T-helper 2 cell treated with Interferon-gamma antibody and Interleukin-4, amounts not matched to agents 5 μg/mL and 100 μg/mL, for 36 hours (primary cell): ENCODE measurements at regions not wholly inside any gene's neighbourhood (a gene's known extent, or its start where the extent isn't known, plus 50 kb on each side); places are given as distances from the start of the nearest gene placed in this dataset.

ENCODE experiments used
- DNase-seq: peaks from one replicate; pipeline ENCODE4 v3.0.0; 2021; ENCODE audit warnings: low spot score
- H3K27ac Mint-ChIP-seq: one replicate; pipeline ENCODE4 v1.8.0; 2021; ENCODE audit warnings: mild to moderate bottlenecking, mixed read lengths
- H3K27me3 Mint-ChIP-seq: one replicate; pipeline ENCODE4 v1.8.0; 2021; ENCODE audit warnings: low read depth, mixed read lengths
- H3K36me3 Mint-ChIP-seq: one replicate; pipeline ENCODE4 v1.8.0; 2021; ENCODE audit warnings: low read depth, mixed read lengths
- H3K4me1 Mint-ChIP-seq: one replicate; pipeline ENCODE4 v1.8.0; 2021; ENCODE audit warnings: low read depth, mixed read lengths
- H3K4me3 Mint-ChIP-seq: one replicate; pipeline ENCODE4 v1.8.0; 2022; ENCODE audit warnings: mild to moderate bottlenecking, moderate library complexity, mixed read lengths
- H3K9me3 Mint-ChIP-seq: one replicate; pipeline ENCODE4 v1.8.0; 2021; ENCODE audit warnings: mixed read lengths

DNA sequence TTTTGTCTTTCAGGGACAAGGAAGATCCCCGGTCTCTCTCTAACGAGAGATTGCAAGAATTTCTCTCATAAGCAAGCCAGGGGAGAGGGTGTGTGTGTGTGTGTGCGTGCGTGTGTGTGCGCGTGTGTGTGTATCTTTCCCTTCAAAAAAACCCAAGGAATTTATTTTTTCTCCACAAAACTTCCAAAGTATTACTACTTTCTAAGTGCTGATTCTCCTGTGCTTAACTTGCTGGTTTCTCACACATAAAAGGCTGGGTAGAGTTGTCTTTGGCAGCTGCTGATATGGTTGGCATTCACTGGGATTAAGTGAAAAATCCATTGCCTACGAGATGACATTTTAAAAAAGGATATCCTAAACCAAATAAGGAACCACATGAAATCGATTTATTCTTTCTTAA lies 435.7 kb downstream of the RAPGEF2 start:
- Mint-ChIP-seq H3K9me3 (peaks cover 14% of the 10 kb centered on the region), H3K27me3 (no peaks in the 10 kb centered on the region), H3K36me3 (no peaks in the 10 kb centered on the region), H3K4me3 (no peak overlapping the region), H3K27ac (no peak overlapping the region), H3K4me1 (no peaks in the 10 kb centered on the region)
- DNase-seq, result no peak

GRCh38 chr4:159540038-159540437 lies 437.2 kb downstream of the RAPGEF2 start:
- Mint-ChIP-seq H3K4me3 (no peak overlapping the region), H3K4me1 (no peaks in the 10 kb centered on the region), H3K27me3 (no peaks in the 10 kb centered on the region), H3K9me3 (peaks cover 14% of the 10 kb centered on the region), H3K36me3 (no peaks in the 10 kb centered on the region), H3K27ac (no peak overlapping the region)
- no peak for DNase-seq

DNA sequence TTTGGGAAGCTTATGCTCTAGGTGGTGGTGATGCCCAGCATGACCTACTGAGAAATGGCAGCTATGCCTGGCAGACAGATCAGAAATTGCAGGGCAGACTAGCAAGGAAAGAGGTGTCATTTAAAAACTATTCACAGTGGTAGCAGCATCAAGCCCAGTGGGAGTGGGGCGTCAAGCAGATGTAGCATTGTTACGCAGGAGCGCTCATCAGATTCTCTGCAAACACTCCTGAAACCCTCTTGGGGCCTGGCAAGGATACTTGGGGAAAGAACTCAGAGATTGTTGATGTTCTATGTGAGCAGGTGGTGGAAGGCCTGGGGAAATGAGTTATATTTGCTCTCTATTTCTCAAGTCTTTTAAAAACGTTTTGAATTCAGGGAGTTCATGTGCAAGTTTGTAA lies 437.6 kb downstream of the RAPGEF2 start:
- Mint-ChIP-seq H3K36me3 (no peaks in the 10 kb centered on the region), H3K27ac (no peak overlapping the region), H3K9me3 (peaks cover 14% of the 10 kb centered on the region), H3K4me3 (no peak overlapping the region), H3K4me1 (no peaks in the 10 kb centered on the region), H3K27me3 (no peaks in the 10 kb centered on the region)
- no peak for DNase-seq

GRCh38 chr4:159541143-159541542 lies 438.3 kb downstream of the RAPGEF2 start:
- DNase-seq, result no peak
- Mint-ChIP-seq H3K4me1 (no peaks in the 10 kb centered on the region), H3K9me3 (peaks cover 11% of the 10 kb centered on the region), H3K4me3 (no peak overlapping the region), H3K27me3 (no peaks in the 10 kb centered on the region), H3K27ac (no peak overlapping the region), H3K36me3 (no peaks in the 10 kb centered on the region)

GRCh38 chr4:159542296-159542695 lies 439.4 kb downstream of the RAPGEF2 start:
- no peaks in the 10 kb centered on the region for H3K27me3 Mint-ChIP-seq
- no peaks in the 10 kb centered on the region for H3K36me3 Mint-ChIP-seq
- no peaks in the 10 kb centered on the region for H3K9me3 Mint-ChIP-seq
- H3K4me3 Mint-ChIP-seq, result no peak overlapping the region
- H3K27ac Mint-ChIP-seq, result no peak overlapping the region
- no peaks in the 10 kb centered on the region for H3K4me1 Mint-ChIP-seq
- no peak for DNase-seq

DNA sequence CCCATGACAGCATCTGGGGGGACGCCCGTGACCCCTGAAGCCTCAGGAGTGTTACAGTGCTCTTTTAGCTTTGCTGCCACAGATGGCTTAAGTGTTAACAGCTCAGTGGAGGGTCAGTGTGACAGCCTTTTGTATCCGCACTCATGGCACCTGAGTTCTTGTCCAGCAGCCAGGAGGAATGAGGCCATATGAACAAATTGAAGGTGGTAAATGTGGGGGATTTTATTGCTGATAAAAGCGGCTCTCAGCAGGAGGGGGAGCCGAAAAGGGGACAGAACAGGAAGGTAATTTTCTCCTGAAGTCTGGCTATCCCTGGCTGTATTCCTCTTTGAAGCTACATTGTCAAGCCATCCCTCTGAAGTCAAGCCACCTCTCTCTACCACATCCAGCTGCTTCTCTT lies 441.0 kb downstream of the RAPGEF2 start:
- H3K9me3 Mint-ChIP-seq, result no peaks in the 10 kb centered on the region
- no peaks in the 10 kb centered on the region for H3K36me3 Mint-ChIP-seq
- H3K27me3 Mint-ChIP-seq, result no peaks in the 10 kb centered on the region
- H3K4me1 Mint-ChIP-seq, result no peaks in the 10 kb centered on the region
- DNase-seq, result no peak
- no peak overlapping the region for H3K4me3 Mint-ChIP-seq
- H3K27ac Mint-ChIP-seq, result no peak overlapping the region

- H3K36me3 Mint-ChIP-seq, result no peaks in the 10 kb centered on the region
- H3K27ac Mint-ChIP-seq, result no peak overlapping the region
- no peak for DNase-seq
- H3K9me3 Mint-ChIP-seq, result no peaks in the 10 kb centered on the region
- H3K4me1 Mint-ChIP-seq, result no peaks in the 10 kb centered on the region
- H3K4me3 Mint-ChIP-seq, result no peak overlapping the region
- no peaks in the 10 kb centered on the region for H3K27me3 Mint-ChIP-seq
Observed at GRCh38 chr4:159545556-159545955, 442.7 kb downstream of the RAPGEF2 start.

DNA sequence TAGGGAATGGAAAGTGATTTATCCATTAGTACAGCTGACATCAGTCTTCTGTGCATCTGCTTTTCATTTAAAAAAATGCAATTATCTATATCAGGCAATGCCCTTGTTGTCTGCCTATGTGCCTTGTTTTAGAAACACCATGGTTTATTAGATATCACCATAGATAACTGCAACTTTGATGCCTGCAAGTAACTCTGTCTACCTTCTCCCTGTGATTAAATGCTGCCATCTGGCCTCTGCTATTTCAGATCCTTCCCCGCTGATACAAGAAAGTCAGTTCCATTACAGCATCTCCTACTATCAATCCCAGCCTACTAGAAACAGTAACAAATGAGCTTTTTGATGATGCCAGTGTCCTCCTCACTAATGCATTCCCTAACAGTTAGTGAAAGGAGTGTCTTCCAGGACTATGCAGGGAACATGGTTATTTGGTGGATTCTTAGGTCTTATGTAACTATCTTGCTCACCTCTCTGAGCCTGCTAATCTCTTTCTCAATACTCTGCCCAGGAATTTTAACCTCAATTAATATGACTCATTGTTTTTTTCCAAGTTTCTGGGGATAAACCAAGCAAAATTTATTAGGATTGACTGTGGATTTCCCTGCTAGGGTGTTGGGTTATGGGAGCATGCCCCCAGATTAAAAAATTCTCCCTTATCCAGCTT lies 444.9 kb downstream of the RAPGEF2 start:
- Mint-ChIP-seq H3K4me3 (no peak overlapping the region), H3K27me3 (no peaks in the 10 kb centered on the region)

DNA sequence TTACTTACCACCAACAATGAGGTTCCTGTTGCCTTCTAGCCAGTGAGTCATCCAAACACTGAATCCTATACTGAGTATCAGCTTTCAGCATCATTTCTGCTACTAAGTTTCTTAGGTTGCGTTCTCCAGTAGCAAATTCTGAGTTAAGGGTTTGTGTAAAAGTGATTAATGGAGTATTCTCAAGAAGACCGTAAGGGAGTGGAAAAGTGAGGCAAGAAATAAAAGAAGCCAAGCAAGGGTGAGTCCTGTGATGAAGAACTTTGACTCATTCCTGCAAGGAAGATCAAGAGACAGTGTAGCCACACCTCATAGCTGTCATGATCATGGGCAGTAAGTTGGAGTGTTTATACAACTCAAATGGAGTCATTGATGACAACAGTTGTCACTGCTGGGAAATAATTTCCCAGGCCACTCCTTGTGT lies 446.2 kb downstream of the RAPGEF2 start:
- Mint-ChIP-seq H3K4me3 (no peak overlapping the region), H3K9me3 (no peaks in the 10 kb centered on the region), H3K27ac (no peak overlapping the region), H3K36me3 (no peaks in the 10 kb centered on the region), H3K27me3 (no peaks in the 10 kb centered on the region), H3K4me1 (no peaks in the 10 kb centered on the region)
- no peak for DNase-seq

More for the DNA sequence above, 444.9 kb downstream of the RAPGEF2 start:
- DNase-seq, result no peak
- H3K36me3 Mint-ChIP-seq, result no peaks in the 10 kb centered on the region
- no peaks in the 10 kb centered on the region for H3K9me3 Mint-ChIP-seq
- H3K27ac Mint-ChIP-seq, result no peak overlapping the region
- no peaks in the 10 kb centered on the region for H3K4me1 Mint-ChIP-seq

DNA sequence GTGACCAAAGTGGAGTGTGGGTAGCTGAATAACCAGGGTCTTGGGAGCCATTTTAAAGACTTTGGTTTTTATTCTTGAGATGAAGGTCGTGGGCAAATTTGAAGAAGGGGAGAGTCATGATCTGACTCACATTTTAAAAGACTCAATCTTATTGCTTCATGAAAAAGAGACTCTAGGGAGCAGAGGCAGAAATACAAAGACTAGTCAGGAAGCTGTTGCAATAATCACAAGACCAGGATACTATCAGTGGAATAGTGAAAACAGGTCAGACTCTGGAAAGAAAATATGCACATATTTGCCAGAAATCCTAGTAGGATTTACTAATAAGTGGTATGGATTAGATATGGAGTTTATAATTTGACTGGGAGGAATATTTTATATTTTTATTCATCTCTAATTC lies 448.4 kb downstream of the RAPGEF2 start:
- Mint-ChIP-seq H3K36me3 (no peaks in the 10 kb centered on the region), H3K9me3 (no peaks in the 10 kb centered on the region), H3K27me3 (no peaks in the 10 kb centered on the region), H3K4me3 (no peak overlapping the region), H3K4me1 (no peaks in the 10 kb centered on the region), H3K27ac (no peak overlapping the region)
- DNase-seq, result no peak

DNA sequence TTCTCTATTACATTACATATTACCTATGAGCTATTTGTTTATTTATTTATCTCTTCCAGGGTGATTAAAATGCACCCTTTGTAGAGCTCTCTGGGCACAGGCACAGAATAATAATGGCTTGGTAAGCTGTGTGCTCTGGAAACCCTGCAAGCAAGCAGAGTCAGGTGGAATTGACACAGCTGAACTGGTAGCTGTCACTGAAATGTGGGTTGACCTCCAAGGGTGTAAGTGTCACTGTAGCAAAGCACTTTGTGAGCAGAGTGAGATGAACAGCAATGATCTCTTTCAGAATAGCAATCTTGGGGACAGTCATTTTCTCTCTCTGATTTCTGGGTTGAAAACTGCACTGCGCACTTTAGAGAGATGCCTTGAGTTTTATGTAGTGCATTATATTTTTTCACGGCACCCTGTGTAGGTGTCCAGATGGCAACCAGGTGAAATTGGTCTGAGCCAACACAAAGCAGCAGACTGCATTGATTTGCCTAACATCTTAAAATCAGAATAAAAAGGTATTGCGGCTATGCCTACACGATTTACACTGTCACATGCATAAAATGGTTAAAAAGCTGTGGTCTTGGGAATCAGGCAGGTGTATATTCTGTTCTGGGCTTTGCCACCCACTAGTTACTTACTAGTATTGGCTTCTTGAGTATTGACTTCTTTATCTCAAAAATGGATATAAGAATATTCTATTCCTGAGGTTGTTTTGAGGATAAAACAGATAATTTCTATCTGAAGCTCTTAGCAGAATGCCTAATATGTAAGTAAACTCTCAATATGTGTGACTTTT lies 450.3 kb downstream of the RAPGEF2 start:
- no peaks in the 10 kb centered on the region for H3K27me3 Mint-ChIP-seq
- H3K4me3 Mint-ChIP-seq, result no peak overlapping the region
- H3K36me3 Mint-ChIP-seq, result no peaks in the 10 kb centered on the region
- no peak for DNase-seq
- H3K27ac Mint-ChIP-seq, result no peak overlapping the region
- H3K9me3 Mint-ChIP-seq, result no peaks in the 10 kb centered on the region
- no peaks in the 10 kb centered on the region for H3K4me1 Mint-ChIP-seq

GRCh38 chr4:159555873-159556272 lies 453.0 kb downstream of the RAPGEF2 start:
- Mint-ChIP-seq H3K36me3 (no peaks in the 10 kb centered on the region), H3K4me1 (no peaks in the 10 kb centered on the region), H3K27me3 (no peaks in the 10 kb centered on the region), H3K9me3 (no peaks in the 10 kb centered on the region), H3K27ac (no peak overlapping the region), H3K4me3 (no peak overlapping the region)
- DNase-seq, result no peak

- Mint-ChIP-seq H3K27me3 (no peaks in the 10 kb centered on the region), H3K27ac (no peak overlapping the region), H3K36me3 (no peaks in the 10 kb centered on the region)
Observed at GRCh38 chr4:159562366-159562765, 459.5 kb downstream of the RAPGEF2 start.

DNA sequence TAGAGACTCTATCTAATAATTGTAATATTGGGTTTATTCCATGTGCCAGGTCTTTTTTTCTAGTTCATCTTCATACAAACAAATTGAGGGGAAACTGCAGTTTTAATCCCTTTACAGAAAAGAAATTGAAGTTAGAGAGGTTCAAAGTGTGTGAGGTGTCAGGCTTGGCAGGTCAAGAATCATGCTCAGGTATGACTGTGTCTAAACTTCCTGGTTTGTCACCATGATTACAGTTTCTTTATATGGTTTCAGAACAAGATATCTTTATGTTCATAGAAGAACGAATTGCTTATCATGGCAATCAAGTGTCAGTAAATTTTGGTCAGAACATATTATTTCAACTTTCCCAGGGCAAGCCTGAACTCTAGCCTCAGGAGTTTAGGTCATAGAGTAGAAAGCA lies 460.4 kb downstream of the RAPGEF2 start:
- no peak for DNase-seq
- H3K4me1 Mint-ChIP-seq, result no peaks in the 10 kb centered on the region
- H3K27me3 Mint-ChIP-seq, result no peaks in the 10 kb centered on the region
- no peak overlapping the region for H3K4me3 Mint-ChIP-seq
- peaks cover 11% of the 10 kb centered on the region for H3K9me3 Mint-ChIP-seq
- H3K36me3 Mint-ChIP-seq, result no peaks in the 10 kb centered on the region
- no peak overlapping the region for H3K27ac Mint-ChIP-seq

More at GRCh38 chr4:159562366-159562765, 459.5 kb downstream of the RAPGEF2 start:
- H3K4me1 Mint-ChIP-seq, result no peaks in the 10 kb centered on the region
- H3K9me3 Mint-ChIP-seq, result peaks cover 4% of the 10 kb centered on the region
- no peak overlapping the region for H3K4me3 Mint-ChIP-seq
- DNase-seq, result no peak
